ENCODE measurements at regions not wholly inside any gene's neighbourhood (a gene's known extent, or its start where the extent isn't known, plus 50 kb on each side); places are given as distances from the start of the nearest gene placed in this dataset.

DNA sequence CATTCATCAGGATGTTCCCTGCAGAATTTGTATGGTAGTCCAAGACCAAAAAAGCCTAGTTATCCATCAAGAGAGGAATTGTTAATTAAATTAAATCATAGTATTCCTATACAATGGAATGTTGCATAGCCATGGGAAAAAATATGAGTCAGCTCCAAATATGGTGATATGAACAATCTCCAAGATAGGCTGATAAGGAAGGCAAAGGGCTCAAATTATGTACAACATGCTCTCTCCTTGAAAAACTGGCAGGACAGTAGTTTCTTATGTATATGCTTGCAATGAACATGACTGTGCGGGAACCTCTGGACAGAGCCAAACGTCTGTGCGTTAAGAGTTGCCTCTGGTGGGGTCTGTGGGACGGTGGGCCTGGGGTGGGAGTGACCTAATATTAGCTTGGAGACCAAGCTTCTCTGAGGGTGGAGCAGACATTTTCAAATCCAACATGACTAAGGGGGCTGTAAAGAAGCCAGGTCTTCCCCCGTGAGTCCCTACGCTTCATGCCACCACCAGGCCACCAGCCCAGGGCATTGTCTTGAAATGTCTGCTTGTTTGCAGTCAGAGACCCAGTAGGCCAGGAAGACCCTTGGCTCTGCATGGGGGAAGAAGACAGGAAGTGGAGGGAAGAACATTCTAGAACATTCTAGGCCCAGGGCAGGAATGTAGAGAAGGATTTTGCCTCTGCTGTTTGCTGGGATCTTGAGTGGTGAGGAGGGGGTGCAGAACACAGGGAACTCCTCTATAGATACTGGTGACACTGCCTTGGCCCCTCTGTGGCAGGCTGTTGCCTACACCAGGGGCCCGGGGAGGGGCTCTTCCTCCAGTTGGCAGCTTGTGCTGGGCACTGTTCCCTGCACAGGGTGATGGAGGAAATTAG, 244.0 kb upstream of the HS6ST1 start:
- peak; percentile 42 for TF ChIP-seq GATA2 (IDR thresholded peaks at IDR 0.05; ENCODE audit: insufficient read depth, insufficient read length, low read depth, low read length)
- TF ChIP-seq POLR2AphosphoS5 (IDR thresholded peaks at IDR 0.05; ENCODE audit: insufficient read depth, low read depth, low read length) = no peak
- Histone ChIP-seq H3K27ac (ENCODE audit: insufficient read depth, low read depth, low read length) (no peak overlapping the region), H3K9ac (replicated peaks; ENCODE audit: extremely low read depth, insufficient read depth, low read length) (no peak overlapping the region), H3K4me3 (replicated peaks in 1 of 3; ENCODE audit: insufficient read depth in 1 of 3, low read depth in 1 of 3, low read length in 3 of 3) (no peak overlapping the region), H3K36me3 (ENCODE audit: control insufficient read depth in 2 of 2, extremely low read depth in 1 of 2, insufficient read depth in 2 of 2, low read length in 2 of 2) (no peaks in the 10 kb centered on the region), H3K79me2 (ENCODE audit: control insufficient read depth, insufficient read depth, low read length) (no peaks in the 10 kb centered on the region), H3K27me3 (ENCODE audit: control insufficient read depth in 2 of 2, insufficient read depth in 2 of 2, low read length in 2 of 2) (no peaks in the 10 kb centered on the region), H3K9me1 (replicated peaks; ENCODE audit: control insufficient read depth, extremely low read depth, insufficient read depth, low read length) (no peaks in the 10 kb centered on the region), H3K4me1 (ENCODE audit: control insufficient read depth, extremely low read depth, insufficient read depth, low read length) (no peaks in the 10 kb centered on the region), H2AFZ (ENCODE audit: low read depth, low read length) (no peak overlapping the region), H4K20me1 (replicated peaks; ENCODE audit: control insufficient read depth, extremely low read depth, insufficient read depth, low read length) (no peaks in the 10 kb centered on the region), H3K9me3 (replicated peaks; ENCODE audit: control insufficient read depth, insufficient read depth, low read length) (no peaks in the 10 kb centered on the region), H3K4me2 (ENCODE audit: insufficient read depth, low read length) (no peak overlapping the region)
- no peak for FAIRE-seq
- no peak for DNase-seq (ENCODE audit: low read depth, low spot score)
- ChIA-PET POLR2A (no interaction called here), CTCF (no interaction called here)
- dilution Hi-C loops (cut with MboI; ENCODE audit: extremely low pct_ligation_motif_present, low sequenced_read_pairs) (no loop called here), intact Hi-C loops (cut with micrococcal nuclease) (no loop called here)
- BruUV-seq (replicated peaks) = no TSS peak

DNA sequence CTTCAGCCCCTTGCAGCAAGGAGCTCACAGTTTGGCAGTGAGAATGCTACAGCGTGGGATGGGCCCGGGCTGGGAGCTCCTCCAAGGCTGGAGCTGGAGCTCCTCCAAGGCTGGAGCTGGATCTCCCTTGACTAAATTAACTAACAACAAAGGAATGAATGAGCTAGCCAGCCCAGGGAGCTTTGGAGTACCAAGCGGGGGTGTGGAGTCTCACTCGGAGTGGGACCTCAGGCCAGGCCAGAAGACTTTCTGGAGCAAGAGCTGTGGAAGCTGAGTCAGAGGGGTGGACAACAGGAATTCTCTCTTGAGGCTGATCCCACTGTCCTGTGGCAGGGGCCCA, 244.7 kb upstream of the HS6ST1 start:
- no TSS peak for BruUV-seq (replicated peaks)
- TF ChIP-seq POLR2AphosphoS5 (IDR thresholded peaks at IDR 0.05; ENCODE audit: insufficient read depth, low read depth, low read length) = no peak
- TF ChIP-seq, protein P1, sequence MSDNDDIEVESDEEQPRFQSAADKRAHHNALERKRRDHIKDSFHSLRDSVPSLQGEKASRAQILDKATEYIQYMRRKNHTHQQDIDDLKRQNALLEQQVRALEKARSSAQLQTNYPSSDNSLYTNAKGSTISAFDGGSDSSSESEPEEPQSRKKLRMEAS (IDR thresholded peaks at IDR 0.05; ENCODE audit: insufficient read depth, insufficient read length) = no peak
- no peak for TF ChIP-seq FOS (IDR thresholded peaks at IDR 0.05; ENCODE audit: borderline replicate concordance, insufficient read depth, low read length)
- no peak for TF ChIP-seq EZH2 (IDR thresholded peaks at IDR 0.05; ENCODE audit: borderline replicate concordance, low read depth, low read length, severe bottlenecking)
- no peak for TF ChIP-seq JUN (IDR thresholded peaks at IDR 0.05; ENCODE audit: borderline replicate concordance, insufficient read depth, insufficient read length, low read depth)
- TF ChIP-seq POLR2A (IDR thresholded peaks at IDR 0.05; ENCODE audit: low read depth, low read length) = no peak
- TF ChIP-seq, protein P2, sequence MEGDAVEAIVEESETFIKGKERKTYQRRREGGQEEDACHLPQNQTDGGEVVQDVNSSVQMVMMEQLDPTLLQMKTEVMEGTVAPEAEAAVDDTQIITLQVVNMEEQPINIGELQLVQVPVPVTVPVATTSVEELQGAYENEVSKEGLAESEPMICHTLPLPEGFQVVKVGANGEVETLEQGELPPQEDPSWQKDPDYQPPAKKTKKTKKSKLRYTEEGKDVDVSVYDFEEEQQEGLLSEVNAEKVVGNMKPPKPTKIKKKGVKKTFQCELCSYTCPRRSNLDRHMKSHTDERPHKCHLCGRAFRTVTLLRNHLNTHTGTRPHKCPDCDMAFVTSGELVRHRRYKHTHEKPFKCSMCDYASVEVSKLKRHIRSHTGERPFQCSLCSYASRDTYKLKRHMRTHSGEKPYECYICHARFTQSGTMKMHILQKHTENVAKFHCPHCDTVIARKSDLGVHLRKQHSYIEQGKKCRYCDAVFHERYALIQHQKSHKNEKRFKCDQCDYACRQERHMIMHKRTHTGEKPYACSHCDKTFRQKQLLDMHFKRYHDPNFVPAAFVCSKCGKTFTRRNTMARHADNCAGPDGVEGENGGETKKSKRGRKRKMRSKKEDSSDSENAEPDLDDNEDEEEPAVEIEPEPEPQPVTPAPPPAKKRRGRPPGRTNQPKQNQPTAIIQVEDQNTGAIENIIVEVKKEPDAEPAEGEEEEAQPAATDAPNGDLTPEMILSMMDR (IDR thresholded peaks at IDR 0.05; ENCODE audit: extremely low read depth in 1 of 2, insufficient read depth in 1 of 2, low read depth in 1 of 2, low read length in 2 of 2) = no peak
- TF ChIP-seq MYC (IDR thresholded peaks at IDR 0.05; ENCODE audit: low read depth, low read length) = no peak
- TF ChIP-seq GATA2 (IDR thresholded peaks at IDR 0.05; ENCODE audit: insufficient read depth, insufficient read length, low read depth, low read length) = no peak
- H3K79me2 ChIP-seq (ENCODE audit: control insufficient read depth, insufficient read depth, low read length) = no peaks in the 10 kb centered on the region
- FAIRE-seq = no peak
- H3K36me3 ChIP-seq (ENCODE audit: control insufficient read depth in 2 of 2, extremely low read depth in 1 of 2, insufficient read depth in 2 of 2, low read length in 2 of 2) = no peaks in the 10 kb centered on the region
- H3K4me2 ChIP-seq (ENCODE audit: insufficient read depth, low read length) = no peak overlapping the region
- no peaks in the 10 kb centered on the region for H3K4me1 ChIP-seq (ENCODE audit: control insufficient read depth, extremely low read depth, insufficient read depth, low read length)
- H3K27me3 ChIP-seq (ENCODE audit: control insufficient read depth in 2 of 2, insufficient read depth in 2 of 2, low read length in 2 of 2) = no peaks in the 10 kb centered on the region
- POLR2A ChIA-PET = no interaction called here
- H3K9me1 ChIP-seq (replicated peaks; ENCODE audit: control insufficient read depth, extremely low read depth, insufficient read depth, low read length) = no peaks in the 10 kb centered on the region
- H3K4me3 ChIP-seq (replicated peaks in 1 of 3; ENCODE audit: insufficient read depth in 1 of 3, low read depth in 1 of 3, low read length in 3 of 3) = no peak overlapping the region
- no peak for DNase-seq (ENCODE audit: low read depth, low spot score)
- no peak overlapping the region for H3K9ac ChIP-seq (replicated peaks; ENCODE audit: extremely low read depth, insufficient read depth, low read length)
- no peak overlapping the region for H3K27ac ChIP-seq (ENCODE audit: insufficient read depth, low read depth, low read length)
- H3K9me3 ChIP-seq (replicated peaks; ENCODE audit: control insufficient read depth, insufficient read depth, low read length) = no peaks in the 10 kb centered on the region
- H2AFZ ChIP-seq (ENCODE audit: low read depth, low read length) = no peak overlapping the region
- intact Hi-C loops (cut with micrococcal nuclease) (no loop called here), dilution Hi-C loops (cut with MboI; ENCODE audit: extremely low pct_ligation_motif_present, low sequenced_read_pairs) (no loop called here)
- H4K20me1 ChIP-seq (replicated peaks; ENCODE audit: control insufficient read depth, extremely low read depth, insufficient read depth, low read length) = no peaks in the 10 kb centered on the region
- CTCF ChIA-PET = no interaction called here
